Retina (tissue), 1 donor: ENCODE measurements at regions not wholly inside any gene's neighbourhood (a gene's known extent, or its start where the extent isn't known, plus 50 kb on each side); places are given as distances from the start of the nearest gene placed in this dataset.
"Not testable (repeated sequence)": the region's sequence is repeated elsewhere in the genome, so short reads cannot be mapped to it uniquely, and the experiment has no call there.

Experiments
- DNase-seq: peaks from one replicate; pipeline ENCODE4 v3.0.0-alpha.2; 2016

DNA sequence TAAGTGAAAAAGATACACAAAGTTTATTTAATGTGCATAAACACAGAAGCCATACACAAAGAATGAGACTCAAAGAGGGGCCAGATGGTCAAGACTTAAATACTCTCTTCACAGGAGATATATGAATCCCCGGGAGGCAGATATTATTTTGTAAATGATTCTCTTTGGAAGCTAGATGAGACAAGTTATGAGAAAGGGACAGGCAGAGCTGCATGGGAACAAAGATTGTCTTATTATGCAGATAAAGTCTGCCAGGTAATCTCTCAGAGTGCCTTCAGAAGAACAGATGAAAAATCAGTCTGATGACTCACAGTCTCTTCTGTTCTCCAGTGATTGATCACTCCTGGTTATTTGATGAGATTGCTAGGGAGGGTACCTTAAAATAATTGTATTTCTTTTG, 89.0 kb downstream of the NAF1 start:
- DNase-seq, result no peak

GRCh38 chr4:163072222-163072621, 94.5 kb downstream of the NAF1 start:
- DNase-seq, result no peak

DNA sequence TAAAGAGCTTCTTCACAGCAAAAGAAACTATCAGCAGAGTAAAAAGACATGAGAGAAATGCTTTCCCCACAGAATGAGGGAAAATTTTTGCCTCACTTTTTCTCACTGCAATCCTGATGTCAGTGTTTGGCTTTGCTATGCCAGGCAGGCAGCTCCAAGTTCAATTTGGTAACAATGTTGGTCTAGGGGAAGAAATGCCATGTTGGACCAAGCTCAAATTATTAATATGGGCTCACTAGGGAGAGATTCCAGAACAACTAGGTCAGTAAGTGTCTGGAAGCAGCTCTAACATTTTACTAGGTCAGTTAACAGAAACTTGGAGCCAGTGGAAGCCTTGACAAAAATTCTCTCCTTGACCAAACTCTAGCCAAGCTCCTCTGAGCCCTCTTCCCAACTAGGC, 95.4 kb downstream of the NAF1 start:
- DNase-seq, result no peak

- no peak for DNase-seq
These were observed 96.7 kb downstream of the NAF1 start for GRCh38 chr4:163070023-163070422.

DNA sequence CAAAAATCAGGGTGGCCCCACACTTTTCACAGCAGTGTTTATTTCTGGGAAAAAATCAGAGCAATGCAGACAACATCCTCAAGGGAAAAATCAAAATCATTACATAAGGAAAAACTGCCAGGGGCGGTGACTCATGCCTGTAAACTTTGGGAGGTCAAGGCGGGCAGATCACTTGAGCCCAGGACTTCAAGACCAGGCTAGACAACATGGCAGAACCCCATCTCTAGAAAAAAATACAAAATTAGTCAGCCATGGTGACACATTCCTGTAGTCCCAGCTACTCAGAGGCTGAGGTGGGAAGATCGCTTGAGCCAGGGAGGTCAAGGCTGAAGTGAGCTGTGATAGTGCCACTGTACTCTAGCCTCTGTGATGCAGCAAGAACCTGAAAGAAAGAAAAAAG, 102.8 kb downstream of the NAF1 start:
- no peak for DNase-seq

DNA sequence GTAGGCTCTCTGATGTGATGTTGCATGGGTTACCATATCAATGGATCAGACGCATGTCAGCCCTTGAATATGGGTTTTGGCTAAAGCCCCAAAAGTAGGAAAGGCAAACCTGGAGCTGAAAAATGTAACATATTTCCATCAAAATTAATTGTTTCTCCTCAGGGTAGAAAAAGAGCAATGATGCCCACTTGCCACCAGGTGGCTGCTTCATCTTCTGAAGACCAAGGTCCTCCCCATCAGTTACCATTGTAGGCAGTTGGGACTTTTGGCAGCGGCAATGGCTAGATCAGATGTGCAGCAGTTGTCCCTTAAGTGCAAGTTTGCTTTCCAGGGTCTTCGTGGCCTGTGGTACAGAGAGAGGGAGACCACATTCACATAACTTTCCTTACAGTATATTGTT, 118.2 kb downstream of the NAF1 start:
- no peak for DNase-seq

DNA sequence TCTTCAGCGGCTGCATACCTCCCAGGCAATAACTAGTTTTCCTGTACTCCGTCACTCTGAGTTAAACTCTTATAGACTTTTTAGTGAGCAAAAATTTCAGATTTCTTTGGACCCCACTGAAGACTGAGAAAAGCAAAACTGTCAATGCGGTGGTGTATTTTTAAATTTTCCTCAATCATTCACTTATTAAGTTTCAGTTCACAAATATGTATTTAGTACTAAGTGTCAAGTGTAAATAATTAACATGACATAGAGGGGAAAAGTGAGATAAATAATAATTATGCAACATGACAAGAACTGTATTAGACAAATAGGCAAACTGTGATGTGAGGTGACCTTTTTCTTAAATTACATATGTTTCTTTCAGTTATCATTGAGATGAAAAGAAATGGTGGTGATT, 124.4 kb downstream of the NAF1 start:
- DNase-seq, result no peak

DNA sequence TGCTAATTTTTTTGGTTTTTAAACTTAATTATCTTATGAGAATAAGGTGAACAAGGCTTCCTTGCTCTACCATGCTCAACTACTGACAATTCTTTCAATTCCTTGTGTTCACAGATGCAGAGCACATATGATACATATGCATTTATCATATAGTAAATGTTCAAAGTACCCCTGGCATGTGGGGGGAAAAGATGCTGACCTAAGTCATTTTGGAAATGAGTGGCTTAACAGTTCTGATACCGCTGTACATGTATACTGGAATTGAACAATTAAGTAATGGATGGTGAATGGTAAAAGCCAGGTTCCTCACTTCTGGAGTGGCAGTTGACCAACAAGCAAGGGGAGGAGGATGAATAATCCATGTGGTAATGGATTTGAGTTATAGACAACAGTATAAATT, 149.6 kb downstream of the NAF1 start:
- no peak for DNase-seq

DNA sequence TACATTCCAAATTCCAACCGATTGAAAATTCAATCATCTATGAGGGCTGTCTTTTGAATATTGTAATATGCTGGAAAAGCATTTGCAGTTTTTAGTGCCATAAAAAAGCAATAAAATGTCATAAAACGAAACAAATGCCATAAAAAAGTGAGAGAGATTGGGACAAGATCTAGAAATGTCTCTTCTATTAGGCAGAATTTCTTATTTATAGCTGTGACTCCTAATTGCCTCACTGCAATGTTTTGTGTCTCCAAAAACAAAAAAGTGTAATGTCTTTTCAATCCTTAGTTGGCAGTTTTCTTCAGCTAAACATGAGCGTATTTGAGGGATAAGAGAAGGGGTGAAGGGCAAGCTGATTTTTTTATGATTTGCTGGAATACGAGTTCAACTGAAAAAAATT, 153.9 kb downstream of the NAF1 start:
- no peak for DNase-seq

- DNase-seq, result no peak
These were observed 162.7 kb downstream of the NAF1 start for GRCh38 chr4:163003979-163004378.

GRCh38 chr4:162988530-162988929, 178.2 kb downstream of the NAF1 start:
- DNase-seq, result no peak

GRCh38 chr4:162985131-162985530, 181.6 kb downstream of the NAF1 start:
- DNase-seq, result no peak

DNA sequence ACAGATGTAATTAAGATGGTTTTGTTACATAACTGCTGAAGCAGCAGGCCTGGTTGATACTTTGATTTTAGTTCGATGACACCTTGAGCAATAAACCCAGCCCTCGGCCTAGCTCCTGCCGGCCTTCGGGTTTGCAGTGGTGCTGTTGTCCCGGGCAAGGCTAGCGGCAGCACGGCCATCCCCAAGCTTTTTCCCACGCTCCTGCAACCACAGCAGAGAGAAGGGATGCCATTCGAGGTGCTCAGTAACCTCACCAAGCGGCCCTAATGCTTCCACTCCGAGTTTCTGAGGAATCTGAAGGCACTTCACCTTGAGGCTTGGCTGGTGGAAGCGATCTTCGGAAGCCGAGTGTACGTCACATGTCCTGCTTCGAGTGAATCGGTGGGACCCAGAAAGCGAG, 182.1 kb downstream of the NAF1 start:
- no peak for DNase-seq

- DNase-seq, result no peak
These were observed 184.9 kb downstream of the NAF1 start for GRCh38 chr4:162981823-162982222.

DNA sequence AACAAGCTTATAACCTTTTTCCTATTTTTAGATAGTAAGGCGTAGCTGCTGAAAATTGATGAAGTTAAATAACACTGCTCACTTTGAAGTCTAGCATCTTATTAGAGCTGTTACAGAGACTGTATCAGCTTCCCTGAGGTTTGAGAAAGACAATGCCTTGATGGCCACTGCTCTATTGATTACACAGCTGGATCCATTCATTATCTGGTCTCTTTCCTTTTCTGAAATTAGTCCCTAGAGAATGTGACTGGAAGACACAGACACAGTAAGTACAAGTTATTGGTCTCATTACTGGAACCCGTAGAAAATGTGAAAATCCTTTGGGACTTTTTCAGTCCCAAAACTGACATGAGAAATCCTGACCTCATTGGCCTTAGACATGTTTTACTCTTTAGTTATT, 188.3 kb downstream of the NAF1 start:
- DNase-seq, result no peak

- DNase-seq, result no peak
These were observed 188.9 kb downstream of the NAF1 start for GRCh38 chr4:162977788-162978187.

DNA sequence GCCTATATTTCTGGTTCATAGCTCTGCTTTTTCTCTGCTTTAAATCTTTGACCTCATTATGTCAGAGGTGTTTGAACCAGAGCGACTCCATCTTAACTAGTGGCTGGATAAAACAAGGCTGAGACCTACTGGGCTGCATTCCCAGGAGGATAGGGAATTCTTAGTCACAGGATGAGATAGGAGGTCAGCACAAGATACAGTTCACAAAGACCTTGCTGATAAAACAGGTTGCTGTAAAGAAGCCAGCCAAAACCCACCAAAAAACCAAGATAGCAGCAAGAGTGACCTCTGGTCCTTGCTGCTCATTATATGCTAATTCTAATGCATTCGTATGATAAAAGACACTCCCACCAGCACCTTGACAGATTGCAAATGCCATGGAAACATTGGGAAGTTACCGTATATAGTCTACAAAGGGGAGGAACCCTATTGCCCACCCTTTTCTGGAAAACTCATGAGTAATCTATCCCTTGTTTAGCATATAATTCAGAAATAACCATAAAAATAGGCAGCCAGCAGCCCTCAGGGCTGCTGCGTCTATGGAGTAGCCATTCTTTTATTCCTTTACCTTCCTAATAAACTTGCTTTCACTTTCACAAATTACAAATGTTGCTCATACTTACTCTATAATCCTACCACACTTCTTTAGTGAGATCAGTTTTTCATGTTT, 193.9 kb downstream of the NAF1 start:
- DNase-seq, result no peak

GRCh38 chr4:162969194-162969593, 197.5 kb downstream of the NAF1 start:
- no peak for DNase-seq

DNA sequence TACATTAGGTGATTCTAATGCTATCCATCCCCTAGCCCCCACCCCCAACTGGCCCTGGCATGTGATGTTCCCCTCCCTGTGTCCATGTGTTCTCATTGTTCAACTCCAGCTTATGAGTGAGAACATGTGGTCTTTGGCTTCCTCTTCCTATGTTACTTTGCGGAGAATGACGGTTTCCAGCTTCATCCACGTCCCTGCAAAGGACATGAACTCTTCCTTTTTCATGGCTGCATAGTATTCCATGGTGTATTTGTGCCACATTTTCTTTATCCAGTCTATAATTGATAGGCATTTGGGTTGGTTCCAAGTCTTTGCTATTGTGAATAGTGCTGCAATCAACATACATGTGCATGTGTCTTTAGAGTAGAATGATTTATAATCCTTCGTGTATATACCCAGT, 200.7 kb downstream of the NAF1 start:
- not testable (repeated sequence) for DNase-seq

GRCh38 chr4:162959046-162959445, 207.6 kb downstream of the NAF1 start:
- DNase-seq, result no peak

- DNase-seq, result no peak
These were observed 209.1 kb downstream of the NAF1 start for GRCh38 chr4:162957521-162958143.

- no peak for DNase-seq
These were observed 211.7 kb downstream of the NAF1 start for GRCh38 chr4:162954976-162955375.

DNA sequence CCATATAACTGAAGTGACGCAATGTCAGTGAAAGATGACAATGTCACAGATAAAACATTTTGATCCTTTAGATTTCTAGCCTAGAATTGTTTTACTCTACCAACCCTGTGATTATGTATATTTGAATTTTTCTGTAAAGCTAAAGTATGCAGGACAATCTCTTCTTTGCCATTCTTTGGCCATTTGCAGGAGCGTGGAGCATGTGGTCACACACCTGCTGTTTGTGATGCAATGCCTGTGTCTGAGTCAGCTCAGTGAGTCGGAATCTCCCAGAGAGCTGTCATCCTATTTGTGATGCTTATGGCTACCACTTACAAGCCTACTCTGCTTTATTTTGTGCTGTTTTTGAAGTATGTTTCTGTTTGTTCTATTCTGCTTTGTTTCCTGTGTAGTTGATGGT, 214.5 kb downstream of the NAF1 start:
- no peak for DNase-seq

- DNase-seq, result no peak
These were observed 221.0 kb downstream of the NAF1 start for GRCh38 chr4:162945713-162946112.

DNA sequence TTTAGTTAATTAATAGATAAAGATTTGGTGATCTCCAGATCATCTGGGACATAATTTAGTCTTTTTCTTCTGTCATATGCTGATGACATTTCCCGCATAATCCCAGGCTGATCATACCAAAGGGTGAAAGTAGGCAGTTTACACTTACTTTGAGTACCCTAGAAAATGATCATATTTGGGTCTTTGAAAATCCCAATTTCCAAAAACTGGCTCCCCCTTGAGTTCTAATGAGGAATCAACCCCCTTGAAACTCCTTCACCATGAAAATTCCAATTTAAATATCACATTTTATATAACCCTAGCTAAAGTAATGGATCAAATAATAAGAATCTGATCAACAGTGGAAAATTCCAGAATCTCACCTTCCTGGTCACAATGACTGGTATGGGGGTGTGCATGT, 223.4 kb downstream of the NAF1 start:
- DNase-seq, result no peak
